GM12864 (cell line): ENCODE measurements at regions not wholly inside any gene's neighbourhood (a gene's known extent, or its start where the extent isn't known, plus 50 kb on each side); places are given as distances from the start of the nearest gene placed in this dataset.

Source experiments
- DNase-seq: peaks from one replicate; pipeline ENCODE4 v3.0.0-alpha.2; 2011; ENCODE audit warnings: low read depth
- H3K4me3 ChIP-seq: 2 replicates; pipeline ENCODE4 v1.5.1; 2011; ENCODE audit warnings: mild to moderate bottlenecking, low read depth, low read length, control low read depth
- CTCF ChIP-seq: IDR thresholded peaks from 2 replicates; pipeline ENCODE4 v1.5.1; 2011; ENCODE audit warnings: low read depth, mild to moderate bottlenecking, moderate library complexity, low read length, control low read depth, inconsistent platforms; ENCODE audit errors: missing control alignments

GRCh38 chr3:17894434-17895060 is 152.1 kb upstream of the TBC1D5 start:
- H3K4me3 ChIP-seq = no peak overlapping the region
- no peak for DNase-seq
- TF ChIP-seq CTCF = peak; percentile 51

GRCh38 chr3:17891139-17891856 is 148.9 kb upstream of the TBC1D5 start:
- DNase-seq = no peak
- H3K4me3 ChIP-seq = no peak overlapping the region

GRCh38 chr3:17885986-17886385 is 143.6 kb upstream of the TBC1D5 start:
- TF ChIP-seq CTCF = no peak
- no peak overlapping the region for H3K4me3 ChIP-seq
- no peak for DNase-seq

More at GRCh38 chr3:17891139-17891856, 148.9 kb upstream of the TBC1D5 start:
- TF ChIP-seq CTCF = no peak

- no peak for TF ChIP-seq CTCF
- no peak for DNase-seq
- H3K4me3 ChIP-seq = no peak overlapping the region
Measured at GRCh38 chr3:17882981-17883380, 140.6 kb upstream of the TBC1D5 start.

- no peak for DNase-seq
- no peak overlapping the region for H3K4me3 ChIP-seq
- TF ChIP-seq CTCF = no peak
Measured at GRCh38 chr3:17877299-17877698, 134.9 kb upstream of the TBC1D5 start.

GRCh38 chr3:17874636-17875035 is 132.2 kb upstream of the TBC1D5 start:
- H3K4me3 ChIP-seq = no peak overlapping the region
- no peak for DNase-seq
- no peak for TF ChIP-seq CTCF

- TF ChIP-seq CTCF = no peak
- H3K4me3 ChIP-seq = no peak overlapping the region
- no peak for DNase-seq
Measured at GRCh38 chr3:17872457-17872856, 130.0 kb upstream of the TBC1D5 start.
